ENCODE measurements at regions not wholly inside any gene's neighbourhood (a gene's known extent, or its start where the extent isn't known, plus 50 kb on each side); places are given as distances from the start of the nearest gene placed in this dataset.

DNA sequence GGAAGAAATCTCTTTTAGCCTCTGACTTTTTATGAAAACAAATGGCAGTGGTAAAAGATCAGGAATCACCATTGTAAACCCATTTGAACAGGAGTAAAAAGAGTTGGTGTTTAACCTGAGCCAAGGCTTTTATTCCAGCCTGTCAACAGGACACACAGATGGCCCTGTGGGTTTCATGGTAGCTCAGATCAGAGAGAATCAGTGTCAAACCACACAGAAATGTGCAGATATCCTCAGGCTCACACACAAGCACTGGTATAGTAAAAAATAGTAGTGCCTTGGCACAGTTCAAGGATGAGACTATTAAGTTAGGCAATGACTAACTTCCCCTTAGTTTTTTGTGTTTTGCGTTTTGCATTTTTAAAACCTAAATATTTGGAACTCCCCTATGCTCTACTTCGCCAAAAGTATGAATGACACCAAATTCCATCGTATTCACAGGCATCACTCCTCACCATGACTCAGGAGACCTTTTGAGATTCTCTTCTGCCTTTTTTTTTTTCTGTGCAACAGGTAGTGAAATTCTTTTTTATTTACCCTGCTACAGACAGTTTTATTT, 1200.0 kb downstream of the CDH11 start:
- no peaks in the 10 kb centered on the region for H3F3A ChIP-seq (ENCODE audit: control insufficient read depth, insufficient read depth)
- no peak overlapping the region for H3K4me2 ChIP-seq (ENCODE audit: low read length)
- H3K4me1 ChIP-seq (ENCODE audit: control insufficient read depth, low read length) = no peaks in the 10 kb centered on the region
- H3K79me2 ChIP-seq (ENCODE audit: control insufficient read depth, low read length) = no peaks in the 10 kb centered on the region
- no peaks in the 10 kb centered on the region for H3K27me3 ChIP-seq (ENCODE audit: control insufficient read depth, low read length)
- H3K27ac ChIP-seq (ENCODE audit: low read depth, low read length) = no peak overlapping the region
- H3K9me2 ChIP-seq (replicated peaks; ENCODE audit: control insufficient read depth, low read length) = no peaks in the 10 kb centered on the region
- H3K9me3 ChIP-seq (ENCODE audit: control insufficient read depth, insufficient read depth, low read length) = peaks cover 8% of the 10 kb centered on the region; the same call in 1 of the 2 replicates
- no peak overlapping the region for H3K4me3 ChIP-seq (ENCODE audit: low read length)
- no peak for TF ChIP-seq EZH2phosphoT487 (IDR thresholded peaks at IDR 0.05; ENCODE audit: borderline replicate concordance, low read length)
- TF ChIP-seq, protein P1, sequence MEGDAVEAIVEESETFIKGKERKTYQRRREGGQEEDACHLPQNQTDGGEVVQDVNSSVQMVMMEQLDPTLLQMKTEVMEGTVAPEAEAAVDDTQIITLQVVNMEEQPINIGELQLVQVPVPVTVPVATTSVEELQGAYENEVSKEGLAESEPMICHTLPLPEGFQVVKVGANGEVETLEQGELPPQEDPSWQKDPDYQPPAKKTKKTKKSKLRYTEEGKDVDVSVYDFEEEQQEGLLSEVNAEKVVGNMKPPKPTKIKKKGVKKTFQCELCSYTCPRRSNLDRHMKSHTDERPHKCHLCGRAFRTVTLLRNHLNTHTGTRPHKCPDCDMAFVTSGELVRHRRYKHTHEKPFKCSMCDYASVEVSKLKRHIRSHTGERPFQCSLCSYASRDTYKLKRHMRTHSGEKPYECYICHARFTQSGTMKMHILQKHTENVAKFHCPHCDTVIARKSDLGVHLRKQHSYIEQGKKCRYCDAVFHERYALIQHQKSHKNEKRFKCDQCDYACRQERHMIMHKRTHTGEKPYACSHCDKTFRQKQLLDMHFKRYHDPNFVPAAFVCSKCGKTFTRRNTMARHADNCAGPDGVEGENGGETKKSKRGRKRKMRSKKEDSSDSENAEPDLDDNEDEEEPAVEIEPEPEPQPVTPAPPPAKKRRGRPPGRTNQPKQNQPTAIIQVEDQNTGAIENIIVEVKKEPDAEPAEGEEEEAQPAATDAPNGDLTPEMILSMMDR (IDR thresholded peaks at IDR 0.05; ENCODE audit: low read depth, low read length, poor library complexity, severe bottlenecking) = no peak
- H3K36me3 ChIP-seq (ENCODE audit: control insufficient read depth, low read length) = no peaks in the 10 kb centered on the region
- H4K20me1 ChIP-seq (ENCODE audit: control insufficient read depth, insufficient read depth, low read depth, low read length) = no peaks in the 10 kb centered on the region

DNA sequence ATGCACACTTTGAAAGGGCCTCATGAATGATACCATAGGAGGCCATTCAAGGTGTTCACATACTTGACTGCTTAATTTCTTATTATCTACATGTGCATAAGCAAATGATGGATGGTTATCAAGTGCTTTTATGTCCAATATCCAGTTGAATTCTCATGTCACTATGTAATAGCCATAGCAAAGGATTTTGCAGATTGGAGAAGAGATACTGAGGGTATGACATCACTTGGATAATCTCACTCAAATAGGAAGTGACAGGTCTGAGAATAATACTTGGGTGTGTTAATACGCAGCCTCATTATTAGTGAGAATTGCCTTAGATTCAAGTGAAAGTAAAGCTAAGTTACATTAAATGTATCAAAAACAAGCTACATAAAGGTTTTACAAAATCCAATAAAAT, 1208.6 kb downstream of the CDH11 start:
- no peaks in the 10 kb centered on the region for H4K20me1 ChIP-seq (ENCODE audit: control insufficient read depth, insufficient read depth, low read depth, low read length)
- TF ChIP-seq EZH2phosphoT487 (IDR thresholded peaks at IDR 0.05; ENCODE audit: borderline replicate concordance, low read length) = no peak
- TF ChIP-seq, protein P1 (IDR thresholded peaks at IDR 0.05; ENCODE audit: low read depth, low read length, poor library complexity, severe bottlenecking) = no peak
- H3K4me2 ChIP-seq (ENCODE audit: low read length) = no peak overlapping the region
- H3K36me3 ChIP-seq (ENCODE audit: control insufficient read depth, low read length) = no peaks in the 10 kb centered on the region
- H3F3A ChIP-seq (ENCODE audit: control insufficient read depth, insufficient read depth) = no peaks in the 10 kb centered on the region
- H3K4me3 ChIP-seq (ENCODE audit: low read length) = no peak overlapping the region
- H3K79me2 ChIP-seq (ENCODE audit: control insufficient read depth, low read length) = no peaks in the 10 kb centered on the region
- H3K4me1 ChIP-seq (ENCODE audit: control insufficient read depth, low read length) = no peaks in the 10 kb centered on the region
- no peaks in the 10 kb centered on the region for H3K9me2 ChIP-seq (replicated peaks; ENCODE audit: control insufficient read depth, low read length)
- no peaks in the 10 kb centered on the region for H3K27me3 ChIP-seq (ENCODE audit: control insufficient read depth, low read length)
- H3K9me3 ChIP-seq (ENCODE audit: control insufficient read depth, insufficient read depth, low read length) = peaks cover 4% of the 10 kb centered on the region; the same call in 1 of the 2 replicates
- no peak overlapping the region for H3K27ac ChIP-seq (ENCODE audit: low read depth, low read length)

DNA sequence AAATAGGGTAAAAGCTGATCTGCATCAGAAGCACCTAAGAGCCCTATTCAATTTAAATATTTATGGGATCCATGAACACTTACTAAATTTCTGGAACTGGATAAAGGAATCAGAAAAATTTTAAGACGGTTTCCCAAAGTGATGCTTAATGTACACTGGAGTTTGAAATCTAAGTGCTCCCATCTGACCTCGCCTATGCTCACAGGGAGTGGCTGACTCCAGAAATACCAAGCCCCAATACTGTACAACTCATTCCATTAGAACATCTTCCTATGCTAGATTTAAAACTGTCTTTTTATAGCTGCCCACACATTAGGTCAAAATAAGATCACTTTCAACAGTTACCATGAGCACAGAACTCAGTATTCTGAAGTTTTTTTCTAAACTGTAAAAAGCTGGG, 1214.6 kb downstream of the CDH11 start:
- Histone ChIP-seq H3K4me2 (ENCODE audit: low read length) (no peak overlapping the region), H3K36me3 (ENCODE audit: control insufficient read depth, low read length) (no peaks in the 10 kb centered on the region), H3K9me3 (ENCODE audit: control insufficient read depth, insufficient read depth, low read length) (no peaks in the 10 kb centered on the region), H3K27ac (ENCODE audit: low read depth, low read length) (no peak overlapping the region), H3F3A (ENCODE audit: control insufficient read depth, insufficient read depth) (no peaks in the 10 kb centered on the region), H3K27me3 (ENCODE audit: control insufficient read depth, low read length) (no peaks in the 10 kb centered on the region), H4K20me1 (ENCODE audit: control insufficient read depth, insufficient read depth, low read depth, low read length) (no peaks in the 10 kb centered on the region), H3K9me2 (replicated peaks; ENCODE audit: control insufficient read depth, low read length) (no peaks in the 10 kb centered on the region), H3K79me2 (ENCODE audit: control insufficient read depth, low read length) (no peaks in the 10 kb centered on the region), H3K4me3 (ENCODE audit: low read length) (no peak overlapping the region), H3K4me1 (ENCODE audit: control insufficient read depth, low read length) (no peaks in the 10 kb centered on the region)
- TF ChIP-seq EZH2phosphoT487 (IDR thresholded peaks at IDR 0.05; ENCODE audit: borderline replicate concordance, low read length) = no peak
- TF ChIP-seq, protein P1 (IDR thresholded peaks at IDR 0.05; ENCODE audit: low read depth, low read length, poor library complexity, severe bottlenecking) = no peak

All from DOHH2 (cell line).